Nephron progenitor cell (in vitro differentiated cells): ENCODE measurements at regions not wholly inside any gene's neighbourhood (a gene's known extent, or its start where the extent isn't known, plus 50 kb on each side); places are given as distances from the start of the nearest gene placed in this dataset.

ENCODE experiments used
- DNase-seq: peaks from one replicate; pipeline ENCODE4 v3.0.0; 2021
- H3K27ac Mint-ChIP-seq: 2 replicates; pipeline ENCODE4 v1.8.0; 2021; ENCODE audit warnings: mild to moderate bottlenecking, moderate library complexity, mixed read lengths
- H3K27me3 Mint-ChIP-seq: 2 replicates; pipeline ENCODE4 v1.8.0; 2021; ENCODE audit warnings: mild to moderate bottlenecking, low read depth, mixed read lengths; ENCODE audit not compliant: poor library complexity
- H3K36me3 Mint-ChIP-seq: 2 replicates; pipeline ENCODE4 v1.8.0; 2021; ENCODE audit warnings: low read depth, mixed read lengths
- H3K4me1 Mint-ChIP-seq: 2 replicates; pipeline ENCODE4 v1.8.0; 2021; ENCODE audit warnings: mixed read lengths
- H3K4me3 Mint-ChIP-seq: 2 replicates; pipeline ENCODE4 v1.8.0; 2021; ENCODE audit warnings: mild to moderate bottlenecking, moderate library complexity, mixed read lengths
- H3K9me3 Mint-ChIP-seq: 2 replicates; pipeline ENCODE4 v1.8.0; 2021; ENCODE audit warnings: mild to moderate bottlenecking, moderate library complexity, mixed read lengths
- TF ChIP-seq, protein P1 (sequence below): fragments of 200-600 bp; sonication (generic); IDR thresholded peaks from 2 replicates; pipeline ENCODE4 v1.5.0; 2021; ENCODE audit warnings: antibody characterized with exemption

DNA sequence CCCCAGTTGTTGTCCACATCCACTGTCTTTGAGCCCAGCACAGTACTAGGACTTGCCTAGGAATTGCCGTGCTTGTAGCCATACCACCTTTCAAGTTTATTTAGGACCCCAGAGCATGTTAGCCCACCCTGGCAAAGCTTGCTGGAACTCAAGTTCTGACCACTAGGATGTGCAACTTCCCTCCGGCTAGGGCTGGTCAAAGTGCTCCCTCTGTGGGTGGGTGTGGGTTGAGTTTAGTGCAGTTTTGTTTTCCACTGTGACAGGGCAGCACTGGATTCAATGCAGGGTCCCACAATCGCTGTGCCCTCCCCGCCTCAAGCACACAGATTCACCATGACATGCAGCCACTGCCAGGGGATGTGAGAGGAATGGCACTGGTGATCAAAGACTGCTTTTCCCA is 96.0 kb downstream of the RASGEF1B start:
- no peak overlapping the region for H3K27ac Mint-ChIP-seq

DNA sequence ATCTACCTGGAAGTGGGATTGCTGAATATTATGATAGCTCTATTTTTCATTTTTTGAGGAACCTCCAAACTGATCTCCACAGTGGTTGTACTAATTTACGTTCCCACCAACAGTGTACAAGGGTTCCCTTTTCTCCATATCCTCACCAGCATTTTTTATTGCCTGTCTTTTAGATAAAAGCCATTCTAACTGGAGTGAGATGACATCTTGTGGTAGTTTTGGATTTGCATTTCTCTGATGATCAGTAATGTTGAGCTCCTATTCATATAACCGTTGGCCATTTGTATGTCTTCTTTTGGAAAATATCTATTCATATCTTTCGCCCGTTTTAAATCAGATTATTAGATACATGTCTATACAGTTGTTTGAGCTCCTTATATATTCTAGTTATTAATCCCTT is 101.8 kb downstream of the RASGEF1B start:
- H3K36me3 Mint-ChIP-seq = no peaks in the 10 kb centered on the region
- DNase-seq = no peak

More for the DNA sequence above, 96.0 kb downstream of the RASGEF1B start:
- TF ChIP-seq, protein P1, sequence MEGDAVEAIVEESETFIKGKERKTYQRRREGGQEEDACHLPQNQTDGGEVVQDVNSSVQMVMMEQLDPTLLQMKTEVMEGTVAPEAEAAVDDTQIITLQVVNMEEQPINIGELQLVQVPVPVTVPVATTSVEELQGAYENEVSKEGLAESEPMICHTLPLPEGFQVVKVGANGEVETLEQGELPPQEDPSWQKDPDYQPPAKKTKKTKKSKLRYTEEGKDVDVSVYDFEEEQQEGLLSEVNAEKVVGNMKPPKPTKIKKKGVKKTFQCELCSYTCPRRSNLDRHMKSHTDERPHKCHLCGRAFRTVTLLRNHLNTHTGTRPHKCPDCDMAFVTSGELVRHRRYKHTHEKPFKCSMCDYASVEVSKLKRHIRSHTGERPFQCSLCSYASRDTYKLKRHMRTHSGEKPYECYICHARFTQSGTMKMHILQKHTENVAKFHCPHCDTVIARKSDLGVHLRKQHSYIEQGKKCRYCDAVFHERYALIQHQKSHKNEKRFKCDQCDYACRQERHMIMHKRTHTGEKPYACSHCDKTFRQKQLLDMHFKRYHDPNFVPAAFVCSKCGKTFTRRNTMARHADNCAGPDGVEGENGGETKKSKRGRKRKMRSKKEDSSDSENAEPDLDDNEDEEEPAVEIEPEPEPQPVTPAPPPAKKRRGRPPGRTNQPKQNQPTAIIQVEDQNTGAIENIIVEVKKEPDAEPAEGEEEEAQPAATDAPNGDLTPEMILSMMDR = no peak
- peaks cover 16% of the 10 kb centered on the region for H3K27me3 Mint-ChIP-seq
- DNase-seq = no peak
- H3K4me1 Mint-ChIP-seq = peaks cover 11% of the 10 kb centered on the region
- H3K4me3 Mint-ChIP-seq = no peak overlapping the region
- H3K36me3 Mint-ChIP-seq = no peaks in the 10 kb centered on the region
- H3K9me3 Mint-ChIP-seq = peaks cover 3% of the 10 kb centered on the region

DNA sequence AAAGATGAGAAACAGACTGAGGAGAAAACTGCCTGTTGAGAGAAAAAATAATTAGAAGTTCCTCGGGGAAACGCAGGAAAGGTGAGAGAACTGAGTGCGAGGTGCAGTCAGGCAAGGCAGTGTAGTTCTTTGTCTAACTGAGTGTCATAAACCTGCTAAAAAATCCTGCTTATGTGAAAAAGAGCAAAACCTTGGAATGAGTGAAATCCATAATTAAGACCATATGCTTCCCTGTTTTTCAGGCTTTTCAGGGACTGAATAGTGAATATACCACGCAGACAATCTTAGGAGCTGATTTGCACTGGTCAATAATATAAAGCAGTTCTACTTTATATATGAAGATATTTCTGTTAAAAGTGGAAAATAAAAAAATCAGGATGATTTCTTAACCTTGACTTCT is 104.9 kb downstream of the RASGEF1B start:
- no peak overlapping the region for H3K4me3 Mint-ChIP-seq
- H3K36me3 Mint-ChIP-seq = no peaks in the 10 kb centered on the region
- H3K27me3 Mint-ChIP-seq = peaks cover 16% of the 10 kb centered on the region
- peaks cover 6% of the 10 kb centered on the region for H3K9me3 Mint-ChIP-seq
- no peak for DNase-seq
- peaks cover 4% of the 10 kb centered on the region for H3K4me1 Mint-ChIP-seq
- TF ChIP-seq, protein P1 = no peak
- no peak overlapping the region for H3K27ac Mint-ChIP-seq

More for the DNA sequence above, 101.8 kb downstream of the RASGEF1B start:
- Mint-ChIP-seq H3K4me1 (no peaks in the 10 kb centered on the region), H3K4me3 (no peak overlapping the region), H3K27ac (no peak overlapping the region), H3K27me3 (peaks cover 19% of the 10 kb centered on the region), H3K9me3 (peaks cover 6% of the 10 kb centered on the region)
- TF ChIP-seq, protein P1 = no peak

DNA sequence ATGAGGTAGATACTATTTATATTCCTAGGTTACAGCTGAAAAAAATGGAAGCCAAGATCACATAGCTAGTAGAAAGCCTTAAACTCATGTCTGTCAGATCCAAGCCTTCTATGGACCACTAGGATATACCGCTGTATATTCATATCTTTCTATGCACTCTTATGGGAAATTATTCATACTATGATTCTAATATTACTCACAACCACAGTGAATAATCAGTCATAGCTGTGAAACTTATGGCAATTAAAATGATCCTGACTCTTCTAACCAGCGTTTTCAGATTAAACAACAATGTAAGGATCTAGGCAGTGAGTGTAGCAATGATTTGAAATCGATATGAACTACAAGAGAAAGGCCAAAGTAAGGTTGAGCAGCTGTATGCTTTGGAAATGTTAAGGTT is 111.0 kb downstream of the RASGEF1B start:
- H3K27ac Mint-ChIP-seq = no peak overlapping the region

DNA sequence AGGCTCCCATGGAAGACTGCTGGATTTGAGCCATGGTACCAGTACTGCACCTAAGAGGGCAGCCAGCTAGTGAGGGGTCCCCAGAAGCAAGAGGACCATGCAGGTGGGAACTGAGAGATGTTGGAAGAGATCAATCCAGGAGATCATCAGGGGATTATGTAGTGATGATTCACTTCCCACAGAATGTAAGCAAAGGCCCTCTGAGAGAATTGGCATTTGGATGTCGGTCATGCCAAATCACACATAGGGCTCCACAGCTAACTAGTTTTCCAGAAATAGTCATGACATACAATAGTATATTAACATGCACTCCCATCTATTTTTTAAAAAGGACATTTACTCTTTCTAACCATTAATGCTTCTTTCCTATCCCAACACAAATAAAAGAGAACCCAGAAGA is 112.5 kb downstream of the RASGEF1B start:
- H3K9me3 Mint-ChIP-seq = no peaks in the 10 kb centered on the region
- peaks cover 3% of the 10 kb centered on the region for H3K27me3 Mint-ChIP-seq
- H3K36me3 Mint-ChIP-seq = no peaks in the 10 kb centered on the region
- TF ChIP-seq, protein P1 = no peak
- H3K4me3 Mint-ChIP-seq = no peak overlapping the region
- H3K4me1 Mint-ChIP-seq = peaks cover 14% of the 10 kb centered on the region
- no peak for DNase-seq
- H3K27ac Mint-ChIP-seq = no peak overlapping the region

More for the DNA sequence above, 111.0 kb downstream of the RASGEF1B start:
- DNase-seq = no peak
- H3K36me3 Mint-ChIP-seq = no peaks in the 10 kb centered on the region
- TF ChIP-seq, protein P1 = no peak
- H3K27me3 Mint-ChIP-seq = peaks cover 4% of the 10 kb centered on the region
- peaks cover 14% of the 10 kb centered on the region for H3K4me1 Mint-ChIP-seq
- no peaks in the 10 kb centered on the region for H3K9me3 Mint-ChIP-seq
- H3K4me3 Mint-ChIP-seq = no peak overlapping the region

DNA sequence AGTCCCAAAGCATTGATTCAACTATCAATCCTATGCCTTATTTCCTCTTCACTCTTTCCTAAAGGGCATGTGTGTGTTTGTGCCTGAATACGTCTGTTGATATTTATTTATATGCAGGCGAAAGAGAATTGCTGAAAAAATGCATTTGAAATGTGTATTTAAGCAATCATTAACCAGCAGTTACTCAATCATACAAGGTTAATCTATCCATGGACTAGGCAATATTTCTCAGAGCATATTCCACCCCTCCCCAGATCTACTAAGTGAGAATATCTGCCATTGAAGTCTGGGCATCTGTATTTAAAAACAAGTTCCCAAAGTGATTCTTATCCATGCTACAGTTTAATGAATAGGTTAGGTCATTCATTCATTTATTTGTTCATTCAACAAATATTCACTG is 113.6 kb downstream of the RASGEF1B start:
- H3K27me3 Mint-ChIP-seq = peaks cover 3% of the 10 kb centered on the region
- peaks cover 21% of the 10 kb centered on the region for H3K4me1 Mint-ChIP-seq
- TF ChIP-seq, protein P1 = no peak

More for the DNA sequence above, 113.6 kb downstream of the RASGEF1B start:
- Mint-ChIP-seq H3K27ac (no peak overlapping the region), H3K36me3 (no peaks in the 10 kb centered on the region), H3K9me3 (no peaks in the 10 kb centered on the region), H3K4me3 (no peak overlapping the region)
- no peak for DNase-seq
